Fibroblast of lung (primary cell): ENCODE measurements at regions not wholly inside any gene's neighbourhood (a gene's known extent, or its start where the extent isn't known, plus 50 kb on each side); places are given as distances from the start of the nearest gene placed in this dataset.
A peak's percentile ranks its signal among the peaks of the same experiment; 100 is the strongest.

ENCODE experiments used
- DNase-seq, 2 donors: peaks; one replicate each; pipeline versions ENCODE4 v3.0.0 to v3.0.0-alpha.2; 2010; ENCODE audit warnings: low read depth in 2 of 2
- H2AFZ ChIP-seq: 2 replicates; pipeline ENCODE4 v1.5.1; 2012; ENCODE audit warnings: low read length, control low read depth, inconsistent platforms
- H3K27ac ChIP-seq: 2 replicates; pipeline ENCODE4 v1.5.1; 2011; ENCODE audit warnings: low read length, control low read depth; ENCODE audit not compliant: insufficient read depth
- H3K27me3 ChIP-seq: 2 replicates; pipeline ENCODE4 v1.5.1; 2011; ENCODE audit warnings: mild to moderate bottlenecking, low read length; ENCODE audit not compliant: control insufficient read depth, insufficient read depth
- H3K36me3 ChIP-seq: 2 replicates; pipeline ENCODE4 v1.5.1; 2011; ENCODE audit warnings: low read length; ENCODE audit not compliant: control insufficient read depth, insufficient read depth
- H3K4me1 ChIP-seq: 2 replicates; pipeline ENCODE4 v1.5.1; 2011; ENCODE audit warnings: low read length; ENCODE audit not compliant: control insufficient read depth, insufficient read depth; ENCODE audit errors: extremely low read depth
- H3K4me2 ChIP-seq: 2 replicates; pipeline ENCODE4 v1.5.1; 2011; ENCODE audit warnings: low read length, control low read depth; ENCODE audit not compliant: insufficient read depth; ENCODE audit errors: extremely low read depth
- H3K4me3 ChIP-seq, 4 experiments: fragments of 200-600 bp in 1 of 4; sonication (generic) in 1 of 4; replicated peaks in 1 of 4; 2 replicates each; pipeline ENCODE4 v1.5.1; 2011 to 2016; ENCODE audit warnings: low read length in 4 of 4, low read depth in 3 of 4, mild to moderate bottlenecking in 3 of 4, control low read depth in 2 of 4, inconsistent platforms in 1 of 4, mixed read lengths in 1 of 4; ENCODE audit not compliant: insufficient read depth in 1 of 4; ENCODE audit errors: control extremely low read depth in 1 of 4
- H3K79me2 ChIP-seq: 2 replicates; pipeline ENCODE4 v1.5.1; 2012; ENCODE audit warnings: mild to moderate bottlenecking, low read length, inconsistent platforms; ENCODE audit not compliant: control insufficient read depth, insufficient read depth
- H3K9ac ChIP-seq: 2 replicates; pipeline ENCODE4 v1.5.1; 2011; ENCODE audit warnings: mild to moderate bottlenecking, low read length, control low read depth; ENCODE audit not compliant: insufficient read depth
- H3K9me3 ChIP-seq: 2 replicates; pipeline ENCODE4 v1.5.1; 2012; ENCODE audit warnings: low read depth, low read length; ENCODE audit not compliant: control insufficient read depth, insufficient read depth
- H4K20me1 ChIP-seq: 2 replicates; pipeline ENCODE4 v1.5.1; 2011; ENCODE audit warnings: low read length; ENCODE audit not compliant: control insufficient read depth, insufficient read depth; ENCODE audit errors: extremely low read depth
- EZH2 ChIP-seq: IDR thresholded peaks from 2 replicates; pipeline ENCODE4 v1.5.1; 2012; ENCODE audit warnings: low read length, control low read depth, mild to moderate bottlenecking; ENCODE audit errors: missing control alignments
- TF ChIP-seq, protein P1 (sequence below), 2 donors: IDR thresholded peaks in 1 of 2; conservative IDR thresholded peaks in 1 of 2; 1 replicate in 1 of 2; 2 replicates in 1 of 2; pipeline ENCODE4 v1.5.1; 2011 to 2012; ENCODE audit warnings: low read length in 2 of 2, control low read depth in 1 of 2, inconsistent platforms in 1 of 2, low read depth in 1 of 2, mild to moderate bottlenecking in 1 of 2

DNA sequence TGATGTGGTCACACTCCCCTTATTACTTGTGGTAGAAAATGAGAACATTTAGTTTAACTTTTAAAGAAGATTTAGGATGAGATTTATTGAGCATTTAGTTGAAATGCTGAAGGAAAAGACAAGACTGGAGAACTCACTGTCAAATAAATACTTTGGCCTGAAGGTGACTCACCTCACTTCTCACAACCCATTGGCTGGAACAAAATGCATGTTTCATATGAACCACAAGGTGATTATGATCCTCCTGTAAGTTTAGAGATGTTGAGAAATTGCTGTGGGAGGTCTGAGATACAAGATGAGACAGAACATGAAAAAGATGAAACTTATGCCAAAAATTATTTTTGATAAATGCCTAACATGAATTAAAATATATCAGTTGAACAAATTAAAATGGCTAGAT lies 1004.5 kb downstream of the SOCS6 start:
- Histone ChIP-seq H3K4me2 (no peak overlapping the region), H3K27ac (no peak overlapping the region), H3K27me3 (no peaks in the 10 kb centered on the region), H3K9me3 (no peaks in the 10 kb centered on the region), H3K36me3 (no peaks in the 10 kb centered on the region), H3K4me3 (no peak overlapping the region), H3K9ac (no peak overlapping the region), H4K20me1 (no peaks in the 10 kb centered on the region), H2AFZ (no peak overlapping the region), H3K4me1 (no peaks in the 10 kb centered on the region), H3K79me2 (no peaks in the 10 kb centered on the region)
- TF ChIP-seq EZH2 = no peak
- TF ChIP-seq, protein P1, sequence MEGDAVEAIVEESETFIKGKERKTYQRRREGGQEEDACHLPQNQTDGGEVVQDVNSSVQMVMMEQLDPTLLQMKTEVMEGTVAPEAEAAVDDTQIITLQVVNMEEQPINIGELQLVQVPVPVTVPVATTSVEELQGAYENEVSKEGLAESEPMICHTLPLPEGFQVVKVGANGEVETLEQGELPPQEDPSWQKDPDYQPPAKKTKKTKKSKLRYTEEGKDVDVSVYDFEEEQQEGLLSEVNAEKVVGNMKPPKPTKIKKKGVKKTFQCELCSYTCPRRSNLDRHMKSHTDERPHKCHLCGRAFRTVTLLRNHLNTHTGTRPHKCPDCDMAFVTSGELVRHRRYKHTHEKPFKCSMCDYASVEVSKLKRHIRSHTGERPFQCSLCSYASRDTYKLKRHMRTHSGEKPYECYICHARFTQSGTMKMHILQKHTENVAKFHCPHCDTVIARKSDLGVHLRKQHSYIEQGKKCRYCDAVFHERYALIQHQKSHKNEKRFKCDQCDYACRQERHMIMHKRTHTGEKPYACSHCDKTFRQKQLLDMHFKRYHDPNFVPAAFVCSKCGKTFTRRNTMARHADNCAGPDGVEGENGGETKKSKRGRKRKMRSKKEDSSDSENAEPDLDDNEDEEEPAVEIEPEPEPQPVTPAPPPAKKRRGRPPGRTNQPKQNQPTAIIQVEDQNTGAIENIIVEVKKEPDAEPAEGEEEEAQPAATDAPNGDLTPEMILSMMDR (conservative IDR thresholded peaks at IDR 0.05 in 1 of 2, IDR thresholded peaks at IDR 0.05 in 1 of 2; ENCODE audit: low read depth in 1 of 2, low read length in 2 of 2) = no peak
- peak in 1 of 2 donors; percentile 0 for DNase-seq

DNA sequence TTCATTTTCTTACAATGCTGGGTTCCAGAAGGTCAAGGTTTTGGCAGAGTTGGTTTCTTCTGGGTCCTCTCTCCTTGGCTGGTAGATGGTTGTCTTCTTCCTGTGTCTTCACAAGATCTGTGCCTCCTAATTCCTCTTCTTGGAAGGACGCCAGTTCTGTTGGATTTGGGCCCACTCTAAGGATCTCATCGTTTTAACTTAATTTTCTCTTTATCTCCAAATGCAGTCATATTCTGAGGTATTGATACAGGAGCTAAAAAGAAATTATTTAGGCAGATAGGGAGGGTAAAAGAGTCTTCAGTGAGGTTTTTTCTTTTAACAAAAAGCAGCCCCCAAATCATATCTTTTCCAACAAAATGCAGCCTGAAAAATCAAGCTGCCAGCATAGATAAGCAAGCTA lies 998.4 kb downstream of the SOCS6 start:
- H3K9ac ChIP-seq = no peak overlapping the region
- no peaks in the 10 kb centered on the region for H3K79me2 ChIP-seq
- no peaks in the 10 kb centered on the region for H3K36me3 ChIP-seq
- no peak overlapping the region for H2AFZ ChIP-seq
- no peaks in the 10 kb centered on the region for H4K20me1 ChIP-seq
- H3K27me3 ChIP-seq = no peaks in the 10 kb centered on the region
- H3K9me3 ChIP-seq = no peaks in the 10 kb centered on the region
- no peak overlapping the region for H3K4me3 ChIP-seq
- H3K4me1 ChIP-seq = no peaks in the 10 kb centered on the region
- H3K27ac ChIP-seq = no peak overlapping the region
- DNase-seq = no peak
- no peak overlapping the region for H3K4me2 ChIP-seq
- TF ChIP-seq EZH2 = no peak
- TF ChIP-seq, protein P1 (conservative IDR thresholded peaks at IDR 0.05 in 1 of 2, IDR thresholded peaks at IDR 0.05 in 1 of 2; ENCODE audit: low read depth in 1 of 2, low read length in 2 of 2) = no peak

- Histone ChIP-seq H3K4me1 (no peaks in the 10 kb centered on the region), H2AFZ (no peak overlapping the region), H3K4me3 (no peak overlapping the region), H3K79me2 (no peaks in the 10 kb centered on the region), H3K9me3 (no peaks in the 10 kb centered on the region), H3K9ac (no peak overlapping the region), H3K36me3 (no peaks in the 10 kb centered on the region), H4K20me1 (no peaks in the 10 kb centered on the region), H3K27me3 (no peaks in the 10 kb centered on the region), H3K4me2 (no peak overlapping the region), H3K27ac (no peak overlapping the region)
- no peak for DNase-seq
- TF ChIP-seq, protein P1 (conservative IDR thresholded peaks at IDR 0.05 in 1 of 2, IDR thresholded peaks at IDR 0.05 in 1 of 2; ENCODE audit: low read depth in 1 of 2, low read length in 2 of 2) = no peak
- no peak for TF ChIP-seq EZH2
Measured at GRCh38 chr18:71252351-71252865, 963.6 kb downstream of the SOCS6 start.
